Thyroid gland (tissue), 4 donors: ENCODE measurements at regions not wholly inside any gene's neighbourhood (a gene's known extent, or its start where the extent isn't known, plus 50 kb on each side); places are given as distances from the start of the nearest gene placed in this dataset.
"Not testable (repeated sequence)": the region's sequence is repeated elsewhere in the genome, so short reads cannot be mapped to it uniquely, and the experiment has no call there.

Experiments used
- CTCF ChIP-seq, 6 experiments: fragments of 200-600 bp in 3 of 6; fragments of 450-650 bp in 3 of 6; sonication (generic) in 3 of 6; IDR thresholded peaks; one replicate each; pipeline ENCODE4 v1.5.1; 2016 to 2019; ENCODE audit warnings: antibody characterized with exemption in 6 of 6, mild to moderate bottlenecking in 2 of 6, inconsistent platforms in 1 of 6, moderate library complexity in 1 of 6
- POLR2A ChIP-seq, 2 donors: fragments of 450-650 bp; IDR thresholded peaks; one replicate each; pipeline ENCODE4 v1.6.1; 2017; ENCODE audit warnings: antibody characterized with exemption in 2 of 2, mild to moderate bottlenecking in 2 of 2, moderate library complexity in 1 of 2

- TF ChIP-seq POLR2A, CTCF (IDR thresholded peaks at IDR 0.05): not testable (repeated sequence)
Observed at GRCh38 chr2:89935436-89935835, 1244.0 kb downstream of the RPIA start.
